ENCODE measurements at regions not wholly inside any gene's neighbourhood (a gene's known extent, or its start where the extent isn't known, plus 50 kb on each side); places are given as distances from the start of the nearest gene placed in this dataset.

DNA sequence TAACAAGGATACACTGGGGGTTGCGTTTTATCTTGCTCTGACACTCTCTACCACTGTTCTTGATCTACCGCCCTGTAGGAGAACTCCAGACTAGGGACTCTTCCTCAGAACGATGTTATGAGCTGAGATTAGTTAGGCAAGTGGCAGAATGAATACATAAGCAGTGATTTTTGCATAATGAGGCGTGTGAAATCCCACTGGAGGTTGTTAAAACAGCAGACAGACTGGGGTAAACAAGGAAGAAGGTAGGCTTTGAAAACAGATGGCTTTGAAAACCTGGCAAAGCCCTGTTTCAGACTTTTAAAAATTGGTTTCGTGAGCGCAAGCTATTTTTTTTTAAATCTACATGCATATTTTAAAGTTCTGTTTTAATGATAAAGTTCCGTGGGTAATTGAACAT, 785.2 kb downstream of the TYW1 start:
- TF ChIP-seq, protein P1, sequence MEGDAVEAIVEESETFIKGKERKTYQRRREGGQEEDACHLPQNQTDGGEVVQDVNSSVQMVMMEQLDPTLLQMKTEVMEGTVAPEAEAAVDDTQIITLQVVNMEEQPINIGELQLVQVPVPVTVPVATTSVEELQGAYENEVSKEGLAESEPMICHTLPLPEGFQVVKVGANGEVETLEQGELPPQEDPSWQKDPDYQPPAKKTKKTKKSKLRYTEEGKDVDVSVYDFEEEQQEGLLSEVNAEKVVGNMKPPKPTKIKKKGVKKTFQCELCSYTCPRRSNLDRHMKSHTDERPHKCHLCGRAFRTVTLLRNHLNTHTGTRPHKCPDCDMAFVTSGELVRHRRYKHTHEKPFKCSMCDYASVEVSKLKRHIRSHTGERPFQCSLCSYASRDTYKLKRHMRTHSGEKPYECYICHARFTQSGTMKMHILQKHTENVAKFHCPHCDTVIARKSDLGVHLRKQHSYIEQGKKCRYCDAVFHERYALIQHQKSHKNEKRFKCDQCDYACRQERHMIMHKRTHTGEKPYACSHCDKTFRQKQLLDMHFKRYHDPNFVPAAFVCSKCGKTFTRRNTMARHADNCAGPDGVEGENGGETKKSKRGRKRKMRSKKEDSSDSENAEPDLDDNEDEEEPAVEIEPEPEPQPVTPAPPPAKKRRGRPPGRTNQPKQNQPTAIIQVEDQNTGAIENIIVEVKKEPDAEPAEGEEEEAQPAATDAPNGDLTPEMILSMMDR (IDR thresholded peaks at IDR 0.05; ENCODE audit: low read depth, low read length, missing input control) = no peak
- TF ChIP-seq, protein P2, sequence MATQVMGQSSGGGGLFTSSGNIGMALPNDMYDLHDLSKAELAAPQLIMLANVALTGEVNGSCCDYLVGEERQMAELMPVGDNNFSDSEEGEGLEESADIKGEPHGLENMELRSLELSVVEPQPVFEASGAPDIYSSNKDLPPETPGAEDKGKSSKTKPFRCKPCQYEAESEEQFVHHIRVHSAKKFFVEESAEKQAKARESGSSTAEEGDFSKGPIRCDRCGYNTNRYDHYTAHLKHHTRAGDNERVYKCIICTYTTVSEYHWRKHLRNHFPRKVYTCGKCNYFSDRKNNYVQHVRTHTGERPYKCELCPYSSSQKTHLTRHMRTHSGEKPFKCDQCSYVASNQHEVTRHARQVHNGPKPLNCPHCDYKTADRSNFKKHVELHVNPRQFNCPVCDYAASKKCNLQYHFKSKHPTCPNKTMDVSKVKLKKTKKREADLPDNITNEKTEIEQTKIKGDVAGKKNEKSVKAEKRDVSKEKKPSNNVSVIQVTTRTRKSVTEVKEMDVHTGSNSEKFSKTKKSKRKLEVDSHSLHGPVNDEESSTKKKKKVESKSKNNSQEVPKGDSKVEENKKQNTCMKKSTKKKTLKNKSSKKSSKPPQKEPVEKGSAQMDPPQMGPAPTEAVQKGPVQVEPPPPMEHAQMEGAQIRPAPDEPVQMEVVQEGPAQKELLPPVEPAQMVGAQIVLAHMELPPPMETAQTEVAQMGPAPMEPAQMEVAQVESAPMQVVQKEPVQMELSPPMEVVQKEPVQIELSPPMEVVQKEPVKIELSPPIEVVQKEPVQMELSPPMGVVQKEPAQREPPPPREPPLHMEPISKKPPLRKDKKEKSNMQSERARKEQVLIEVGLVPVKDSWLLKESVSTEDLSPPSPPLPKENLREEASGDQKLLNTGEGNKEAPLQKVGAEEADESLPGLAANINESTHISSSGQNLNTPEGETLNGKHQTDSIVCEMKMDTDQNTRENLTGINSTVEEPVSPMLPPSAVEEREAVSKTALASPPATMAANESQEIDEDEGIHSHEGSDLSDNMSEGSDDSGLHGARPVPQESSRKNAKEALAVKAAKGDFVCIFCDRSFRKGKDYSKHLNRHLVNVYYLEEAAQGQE (IDR thresholded peaks at IDR 0.05) = no peak
- TF ChIP-seq, protein P3, sequence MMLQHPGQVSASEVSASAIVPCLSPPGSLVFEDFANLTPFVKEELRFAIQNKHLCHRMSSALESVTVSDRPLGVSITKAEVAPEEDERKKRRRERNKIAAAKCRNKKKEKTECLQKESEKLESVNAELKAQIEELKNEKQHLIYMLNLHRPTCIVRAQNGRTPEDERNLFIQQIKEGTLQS (IDR thresholded peaks at IDR 0.05) = no peak
- TF ChIP-seq JUND (IDR thresholded peaks at IDR 0.05) = no peak
- no peak for TF ChIP-seq SP1 (IDR thresholded peaks at IDR 0.05)
- TF ChIP-seq RAD21 (IDR thresholded peaks at IDR 0.05) = no peak
- TF ChIP-seq HNF4G (IDR thresholded peaks at IDR 0.05) = no peak
- TF ChIP-seq FOXA1 (IDR thresholded peaks at IDR 0.05) = no peak
